Astrocyte (in vitro differentiated cells and primary cell): ENCODE measurements at regions not wholly inside any gene's neighbourhood (a gene's known extent, or its start where the extent isn't known, plus 50 kb on each side); places are given as distances from the start of the nearest gene placed in this dataset.

Source experiments
- DNase-seq: peaks from one replicate; pipeline ENCODE4 v3.0.0-alpha.2; 2010; ENCODE audit warnings: low read depth
- FAIRE-seq: peaks from 2 replicates; lab custom pipeline; 2011; peaks lifted over from hg19 to GRCh38; lab: Jason Lieb, UNC
- H2AFZ ChIP-seq: 2 replicates; pipeline ENCODE4 v1.6.0; 2012; ENCODE audit warnings: low read depth, low read length, inconsistent platforms
- H3K27ac ChIP-seq: 2 replicates; pipeline ENCODE4 v1.5.1; 2011; ENCODE audit warnings: low read depth, low read length, inconsistent platforms
- H3K27me3 ChIP-seq: 2 replicates; pipeline ENCODE4 v1.6.0; 2011; ENCODE audit warnings: low read length, inconsistent platforms; ENCODE audit not compliant: insufficient read depth
- H3K36me3 ChIP-seq: 2 replicates; pipeline ENCODE4 v1.5.1; 2011; ENCODE audit warnings: low read length, inconsistent platforms; ENCODE audit not compliant: insufficient read depth
- H3K4me1 ChIP-seq: 2 replicates; pipeline ENCODE4 v1.5.1; 2011; ENCODE audit warnings: low read length, inconsistent platforms; ENCODE audit not compliant: insufficient read depth
- H3K4me2 ChIP-seq: 2 replicates; pipeline ENCODE4 v1.6.0; 2012; ENCODE audit warnings: low read length, inconsistent platforms
- H3K4me3 ChIP-seq: 2 replicates; pipeline ENCODE4 v1.5.1; 2011; ENCODE audit warnings: low read depth, mild to moderate bottlenecking, low read length, inconsistent platforms; ENCODE audit not compliant: insufficient read depth
- H3K79me2 ChIP-seq: 2 replicates; pipeline ENCODE4 v1.6.0; 2012; ENCODE audit warnings: mild to moderate bottlenecking, low read length, inconsistent platforms; ENCODE audit not compliant: insufficient read depth
- H3K9ac ChIP-seq: 2 replicates; pipeline ENCODE4 v1.6.0; 2012; ENCODE audit warnings: mild to moderate bottlenecking, low read length, inconsistent platforms
- H3K9me3 ChIP-seq: 2 replicates; pipeline ENCODE4 v1.5.1; 2012; ENCODE audit warnings: low read depth, mild to moderate bottlenecking, low read length, inconsistent platforms; ENCODE audit not compliant: insufficient read depth
- H4K20me1 ChIP-seq: 2 replicates; pipeline ENCODE4 v1.6.0; 2012; ENCODE audit warnings: low read length, inconsistent platforms; ENCODE audit not compliant: insufficient read depth
- H3K27ac Mint-ChIP-seq: one replicate; pipeline ENCODE4 v1.8.0; 2021; ENCODE audit warnings: mild to moderate bottlenecking, mixed read lengths; ENCODE audit not compliant: unreplicated experiment
- H3K27me3 Mint-ChIP-seq: one replicate; pipeline ENCODE4 v1.8.0; 2021; ENCODE audit warnings: low read depth, mixed read lengths; ENCODE audit not compliant: unreplicated experiment
- H3K36me3 Mint-ChIP-seq: one replicate; pipeline ENCODE4 v1.8.0; 2021; ENCODE audit warnings: low read depth, mixed read lengths; ENCODE audit not compliant: unreplicated experiment
- H3K4me1 Mint-ChIP-seq: one replicate; pipeline ENCODE4 v1.8.0; 2021; ENCODE audit warnings: low read depth, mixed read lengths; ENCODE audit not compliant: unreplicated experiment
- H3K4me3 Mint-ChIP-seq: one replicate; pipeline ENCODE4 v1.8.0; 2021; ENCODE audit warnings: mild to moderate bottlenecking, moderate library complexity, mixed read lengths; ENCODE audit not compliant: unreplicated experiment
- H3K9me3 Mint-ChIP-seq: one replicate; pipeline ENCODE4 v1.8.0; 2021; ENCODE audit warnings: mild to moderate bottlenecking, mixed read lengths; ENCODE audit not compliant: unreplicated experiment
- CTCF ChIP-seq: IDR thresholded peaks from 2 replicates; pipeline ENCODE4 v1.5.1; 2011; ENCODE audit warnings: low read depth, mild to moderate bottlenecking, inconsistent platforms, low read length, moderate library complexity; ENCODE audit not compliant: insufficient read depth
- EZH2 ChIP-seq: IDR thresholded peaks from 2 replicates; pipeline ENCODE4 v1.6.1; 2012; ENCODE audit warnings: mild to moderate bottlenecking, low read length, inconsistent platforms; ENCODE audit not compliant: insufficient read depth

- Histone ChIP-seq H3K4me3 (no peak overlapping the region), H4K20me1 (no peaks in the 10 kb centered on the region), H3K4me1 (no peaks in the 10 kb centered on the region), H3K27ac (no peak overlapping the region), H3K9ac (no peak overlapping the region), H3K27me3 (no peaks in the 10 kb centered on the region), H3K36me3 (no peaks in the 10 kb centered on the region), H3K79me2 (no peaks in the 10 kb centered on the region), H2AFZ (no peak overlapping the region), H3K4me2 (no peak overlapping the region), H3K9me3 (no peaks in the 10 kb centered on the region)
- Mint-ChIP-seq H3K9me3 (no peaks in the 10 kb centered on the region), H3K36me3 (no peaks in the 10 kb centered on the region), H3K27ac (no peak overlapping the region), H3K27me3 (no peaks in the 10 kb centered on the region), H3K4me3 (no peak overlapping the region), H3K4me1 (no peaks in the 10 kb centered on the region)
- DNase-seq (peak; percentile 77), FAIRE-seq (peak; percentile 23)
- TF ChIP-seq EZH2: no peak
- TF ChIP-seq CTCF: no peak
Observed at GRCh38 chr3:178406206-178406605, 130.0 kb upstream of the KCNMB2 start.

DNA sequence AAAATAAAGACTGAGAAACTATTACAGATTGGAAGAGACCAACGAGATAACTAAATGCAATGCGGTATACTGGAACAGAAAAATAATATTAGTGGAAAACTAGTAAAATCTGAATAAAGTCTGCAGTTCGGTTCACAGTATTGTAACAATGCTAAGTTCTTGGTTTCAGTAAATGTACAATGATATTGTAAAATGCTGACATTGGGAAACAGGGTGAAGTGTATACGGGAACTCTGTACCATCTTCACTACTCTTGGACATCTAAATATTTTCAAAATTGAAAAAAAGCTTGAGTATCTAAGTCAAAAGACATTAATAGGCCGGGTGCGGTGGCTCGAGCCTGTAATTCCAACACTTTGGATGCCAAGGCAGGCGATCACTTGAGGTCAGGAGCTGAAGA, 120.9 kb upstream of the KCNMB2 start:
- Histone ChIP-seq H4K20me1 (no peaks in the 10 kb centered on the region), H3K27me3 (no peaks in the 10 kb centered on the region), H3K79me2 (no peaks in the 10 kb centered on the region), H3K4me3 (no peak overlapping the region), H3K4me1 (no peaks in the 10 kb centered on the region), H3K9ac (no peak overlapping the region), H3K27ac (no peak overlapping the region), H3K9me3 (no peaks in the 10 kb centered on the region), H3K4me2 (no peak overlapping the region), H3K36me3 (no peaks in the 10 kb centered on the region), H2AFZ (no peak overlapping the region)
- H3K27me3 Mint-ChIP-seq: no peaks in the 10 kb centered on the region
- FAIRE-seq: no peak
- H3K4me1 Mint-ChIP-seq: no peaks in the 10 kb centered on the region
- no peak overlapping the region for H3K27ac Mint-ChIP-seq
- TF ChIP-seq EZH2 (no peak), CTCF (no peak)
- H3K4me3 Mint-ChIP-seq: no peak overlapping the region
- no peaks in the 10 kb centered on the region for H3K9me3 Mint-ChIP-seq
- no peak for DNase-seq
- no peaks in the 10 kb centered on the region for H3K36me3 Mint-ChIP-seq

- Histone ChIP-seq H3K27ac (no peak overlapping the region), H3K9me3 (no peaks in the 10 kb centered on the region), H3K4me3 (no peak overlapping the region), H3K4me1 (no peaks in the 10 kb centered on the region), H3K27me3 (no peaks in the 10 kb centered on the region), H4K20me1 (no peaks in the 10 kb centered on the region), H3K79me2 (no peaks in the 10 kb centered on the region), H2AFZ (no peak overlapping the region), H3K36me3 (no peaks in the 10 kb centered on the region), H3K9ac (no peak overlapping the region), H3K4me2 (no peak overlapping the region)
- FAIRE-seq (no peak), DNase-seq (no peak)
- H3K27ac Mint-ChIP-seq: no peak overlapping the region
- H3K4me3 Mint-ChIP-seq: no peak overlapping the region
- H3K4me1 Mint-ChIP-seq: no peaks in the 10 kb centered on the region
- no peaks in the 10 kb centered on the region for H3K36me3 Mint-ChIP-seq
- no peaks in the 10 kb centered on the region for H3K9me3 Mint-ChIP-seq
- TF ChIP-seq EZH2: no peak
- no peak for TF ChIP-seq CTCF
- no peaks in the 10 kb centered on the region for H3K27me3 Mint-ChIP-seq
Observed at GRCh38 chr3:178417736-178418135, 118.5 kb upstream of the KCNMB2 start.
